ENCODE measurements at regions not wholly inside any gene's neighbourhood (a gene's known extent, or its start where the extent isn't known, plus 50 kb on each side); places are given as distances from the start of the nearest gene placed in this dataset.
A peak's percentile ranks its signal among the peaks of the same experiment; 100 is the strongest.

GRCh38 chr7:50834031-50834535 is 51.4 kb upstream of the GRB10 start:
- Mint-ChIP-seq H3K4me3 (no peak overlapping the region), H3K9me3 (no peaks in the 10 kb centered on the region), H3K4me1 (ENCODE audit: low read depth) (peaks cover 6% of the 10 kb centered on the region), H3K27me3 (ENCODE audit: low read depth) (peaks cover 17% of the 10 kb centered on the region), H3K36me3 (ENCODE audit: insufficient read depth) (no peaks in the 10 kb centered on the region)
- no peak for ATAC-seq
- DNase-seq, result no peak

GRCh38 chr7:50832744-50833143 is 50.0 kb upstream of the GRB10 start:
- peak; percentile 85 to 91 for ATAC-seq
- no peaks in the 10 kb centered on the region for H3K9me3 Mint-ChIP-seq
- DNase-seq, result no peak
- peaks cover 6% of the 10 kb centered on the region for H3K4me1 Mint-ChIP-seq (ENCODE audit: low read depth)
- no peak overlapping the region for H3K4me3 Mint-ChIP-seq
- H3K36me3 Mint-ChIP-seq (ENCODE audit: insufficient read depth), result no peaks in the 10 kb centered on the region
- H3K27me3 Mint-ChIP-seq (ENCODE audit: low read depth), result peaks cover 16% of the 10 kb centered on the region

Data from activated T-cell treated with anti-CD3 and anti-CD28 coated beads, Interleukin-2, amount 50 U/mL, for 4 hours (primary cell).